ENCODE measurements at regions not wholly inside any gene's neighbourhood (a gene's known extent, or its start where the extent isn't known, plus 50 kb on each side); places are given as distances from the start of the nearest gene placed in this dataset.

- Mint-ChIP-seq H3K4me3 (no peak overlapping the region), H3K27me3 (ENCODE audit: low read depth in 2 of 2) (peaks cover 5 to 8% of the 10 kb centered on the region in 2 donors), H3K27ac (no peak overlapping the region), H3K4me1 (no peaks in the 10 kb centered on the region), H3K36me3 (no peaks in the 10 kb centered on the region), H3K9me3 (no peaks in the 10 kb centered on the region)
- no peak for TF ChIP-seq CTCF (IDR thresholded peaks at IDR 0.05)
- no peak overlapping the region for H3K27ac ChIP-seq (ENCODE audit: low read length)
- no peak for DNase-seq
- H3K4me3 ChIP-seq (ENCODE audit: low read length) = no peak overlapping the region
- no peak for ATAC-seq
- no peaks in the 10 kb centered on the region for H3K4me1 ChIP-seq (ENCODE audit: control insufficient read depth, insufficient read depth, low read length)
- H3K9me3 ChIP-seq (ENCODE audit: control insufficient read depth, insufficient read depth, low read length) = no peaks in the 10 kb centered on the region
- no peaks in the 10 kb centered on the region for H3K27me3 ChIP-seq (ENCODE audit: control insufficient read depth, insufficient read depth, low read length)
- no peaks in the 10 kb centered on the region for H3K36me3 ChIP-seq (ENCODE audit: control insufficient read depth, insufficient read depth, low read length)
- intact Hi-C loops (cut with micrococcal nuclease) = no loop called here
- 87% methylated on average over 7 of the region's 7 CpGs for WGBS (ENCODE audit: insufficient coverage)
Measured at GRCh38 chr2:15731213-15731888, 139.7 kb downstream of the DDX1 start.

- Mint-ChIP-seq H3K27me3 (ENCODE audit: low read depth in 2 of 2) (peaks cover 5 to 8% of the 10 kb centered on the region in 2 donors), H3K9me3 (no peaks in the 10 kb centered on the region), H3K36me3 (no peaks in the 10 kb centered on the region), H3K4me3 (no peak overlapping the region), H3K27ac (no peak overlapping the region), H3K4me1 (no peaks in the 10 kb centered on the region)
- Histone ChIP-seq H3K36me3 (ENCODE audit: control insufficient read depth, insufficient read depth, low read length) (no peaks in the 10 kb centered on the region), H3K9me3 (ENCODE audit: control insufficient read depth, insufficient read depth, low read length) (no peaks in the 10 kb centered on the region), H3K27me3 (ENCODE audit: control insufficient read depth, insufficient read depth, low read length) (no peaks in the 10 kb centered on the region), H3K4me1 (ENCODE audit: control insufficient read depth, insufficient read depth, low read length) (no peaks in the 10 kb centered on the region), H3K27ac (ENCODE audit: low read length) (no peak overlapping the region), H3K4me3 (ENCODE audit: low read length) (no peak overlapping the region)
- DNase-seq (no peak), ATAC-seq (no peak)
- intact Hi-C loops (cut with micrococcal nuclease) = no loop called here
- WGBS (ENCODE audit: insufficient coverage) = 92% methylated on average over 1 of the region's 1 CpG
- TF ChIP-seq CTCF (IDR thresholded peaks at IDR 0.05) = no peak
Measured at GRCh38 chr2:15731889-15732271, 140.2 kb downstream of the DDX1 start.

GRCh38 chr2:15732341-15733077 lies 140.8 kb downstream of the DDX1 start:
- no peak for DNase-seq
- no peaks in the 10 kb centered on the region for H3K4me1 ChIP-seq (ENCODE audit: control insufficient read depth, insufficient read depth, low read length)
- no peak for TF ChIP-seq CTCF (IDR thresholded peaks at IDR 0.05)
- no peak overlapping the region for H3K4me3 Mint-ChIP-seq
- H3K4me1 Mint-ChIP-seq = no peaks in the 10 kb centered on the region
- H3K27me3 Mint-ChIP-seq (ENCODE audit: low read depth in 2 of 2) = peaks cover 5 to 8% of the 10 kb centered on the region in 2 donors
- no peaks in the 10 kb centered on the region for H3K36me3 Mint-ChIP-seq
- no peak overlapping the region for H3K4me3 ChIP-seq (ENCODE audit: low read length)
- no peaks in the 10 kb centered on the region for H3K36me3 ChIP-seq (ENCODE audit: control insufficient read depth, insufficient read depth, low read length)
- H3K9me3 Mint-ChIP-seq = no peaks in the 10 kb centered on the region
- no peak overlapping the region for H3K27ac ChIP-seq (ENCODE audit: low read length)
- intact Hi-C loops (cut with micrococcal nuclease) = no loop called here
- no peak for ATAC-seq
- H3K9me3 ChIP-seq (ENCODE audit: control insufficient read depth, insufficient read depth, low read length) = no peaks in the 10 kb centered on the region
- no peaks in the 10 kb centered on the region for H3K27me3 ChIP-seq (ENCODE audit: control insufficient read depth, insufficient read depth, low read length)
- H3K27ac Mint-ChIP-seq = no peak overlapping the region
- WGBS (ENCODE audit: insufficient coverage) = 71% methylated on average over 7 of the region's 7 CpGs
